Activated CD8-positive, alpha-beta T cell treated with anti-CD3 and anti-CD28 coated beads, Interleukin-2, amount 10 ng/mL, durations not matched to agents 7 days and 5 days (primary cell): ENCODE measurements at regions not wholly inside any gene's neighbourhood (a gene's known extent, or its start where the extent isn't known, plus 50 kb on each side); places are given as distances from the start of the nearest gene placed in this dataset.

Experiments
- ATAC-seq: fragments of 150-1000 bp; cut with Tn5 transposase; one replicate; pipeline ENCODE4 v1.10.0; 2021; ENCODE audit warnings: moderate library complexity
- CTCF ChIA-PET: fragments of 350-600 bp; sonication (Branson Sonifier 250); formaldehyde crosslinking; loops from one replicate; lab custom pipeline; 2021; ENCODE audit warnings: antibody characterized with exemption; lab: Charles Lee
- POLR2A ChIA-PET: fragments of 350-600 bp; sonication (Branson Sonifier 250); formaldehyde crosslinking; loops from one replicate; lab custom pipeline; 2021; ENCODE audit warnings: antibody characterized with exemption; lab: Charles Lee
- DNase-seq: peaks from one replicate; pipeline ENCODE4 v3.0.0-alpha.2; 2020
- H3K27ac Mint-ChIP-seq: one replicate; pipeline ENCODE4 v1.8.0; 2021; ENCODE audit warnings: mild to moderate bottlenecking, mixed read lengths
- H3K27me3 Mint-ChIP-seq: one replicate; pipeline ENCODE4 v1.8.0; 2021; ENCODE audit warnings: low read depth, mixed read lengths
- H3K36me3 Mint-ChIP-seq: one replicate; pipeline ENCODE4 v1.8.0; 2021; ENCODE audit warnings: low read depth, mixed read lengths
- H3K4me1 Mint-ChIP-seq: one replicate; pipeline ENCODE4 v1.8.0; 2021; ENCODE audit warnings: low read depth, mixed read lengths
- H3K4me3 Mint-ChIP-seq: one replicate; pipeline ENCODE4 v1.8.0; 2021; ENCODE audit warnings: mild to moderate bottlenecking, mixed read lengths
- H3K9me3 Mint-ChIP-seq: one replicate; pipeline ENCODE4 v1.8.0; 2022; ENCODE audit warnings: mixed read lengths; ENCODE audit not compliant: insufficient read depth

- H3K27me3 Mint-ChIP-seq, result no peaks in the 10 kb centered on the region
- no peaks in the 10 kb centered on the region for H3K4me1 Mint-ChIP-seq
Observed at GRCh38 chr7:49279891-49280290, 355.5 kb downstream of the CDC14C start.

DNA sequence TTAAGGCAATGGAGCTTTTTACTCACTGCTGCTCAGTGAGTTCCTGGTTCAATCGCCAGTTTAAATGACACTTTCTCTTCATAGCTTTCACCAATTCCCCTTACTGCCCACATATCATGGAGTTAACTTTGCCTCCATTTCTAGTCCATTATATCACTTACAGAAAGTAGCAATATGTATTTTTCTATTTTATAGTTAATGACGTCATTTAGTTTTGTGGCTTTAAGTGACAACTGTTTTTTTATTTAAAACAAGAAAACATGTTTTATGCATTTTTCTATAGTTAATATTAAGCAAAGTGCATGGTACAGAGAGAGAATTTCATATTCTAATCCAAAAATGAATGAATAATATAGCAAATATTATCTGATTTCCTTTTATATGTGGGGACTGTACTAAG, 363.3 kb downstream of the CDC14C start:
- Mint-ChIP-seq H3K27ac (no peak overlapping the region), H3K27me3 (no peaks in the 10 kb centered on the region), H3K4me1 (no peaks in the 10 kb centered on the region), H3K36me3 (no peaks in the 10 kb centered on the region), H3K4me3 (no peak overlapping the region), H3K9me3 (no peaks in the 10 kb centered on the region)
- CTCF ChIA-PET, result no interaction called here
- POLR2A ChIA-PET, result no interaction called here
- ATAC-seq (no peak), DNase-seq (no peak)

More at GRCh38 chr7:49279891-49280290, 355.5 kb downstream of the CDC14C start:
- H3K4me3 Mint-ChIP-seq, result no peak overlapping the region
- POLR2A ChIA-PET, result no interaction called here
- H3K27ac Mint-ChIP-seq, result no peak overlapping the region
- no peaks in the 10 kb centered on the region for H3K36me3 Mint-ChIP-seq
- CTCF ChIA-PET, result no interaction called here
- DNase-seq (no peak), ATAC-seq (no peak)
- no peaks in the 10 kb centered on the region for H3K9me3 Mint-ChIP-seq

DNA sequence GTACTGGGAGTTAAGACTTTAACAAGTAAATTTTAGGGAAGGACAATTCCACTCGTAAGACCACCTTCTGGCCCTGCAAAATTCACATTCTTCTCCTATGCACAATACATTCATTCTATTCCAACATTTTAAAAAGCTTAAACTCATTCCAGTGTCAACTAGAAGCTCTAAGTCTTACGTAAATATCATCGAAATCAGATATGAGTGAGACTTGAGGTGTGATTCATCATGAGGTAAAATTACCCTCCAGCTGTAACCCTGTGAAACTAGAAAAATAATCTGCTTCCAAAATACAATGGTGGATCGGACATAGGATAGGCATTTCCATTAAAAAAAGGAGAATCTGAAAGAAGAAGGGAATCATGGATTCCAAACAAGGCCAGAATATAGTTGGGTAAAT, 370.3 kb downstream of the CDC14C start:
- H3K36me3 Mint-ChIP-seq, result no peaks in the 10 kb centered on the region
- no peak overlapping the region for H3K27ac Mint-ChIP-seq
- CTCF ChIA-PET, result interaction anchor here (0.5 kb wide), 1 partner anchor 567 kb away, joined by 4 read pairs; no protein-coding TSS in a partner anchor
- DNase-seq (no peak), ATAC-seq (no peak)
- POLR2A ChIA-PET, result no interaction called here
- H3K4me1 Mint-ChIP-seq, result no peaks in the 10 kb centered on the region
- no peak overlapping the region for H3K4me3 Mint-ChIP-seq
- H3K27me3 Mint-ChIP-seq, result no peaks in the 10 kb centered on the region
- peaks cover 3% of the 10 kb centered on the region for H3K9me3 Mint-ChIP-seq

GRCh38 chr7:49295146-49295545, 370.8 kb downstream of the CDC14C start:
- H3K9me3 Mint-ChIP-seq, result peaks cover 4% of the 10 kb centered on the region
- ChIA-PET CTCF (interaction anchor here (0.5 kb wide), 1 partner anchor 568 kb away, joined by 4 read pairs; no protein-coding TSS in a partner anchor), POLR2A (no interaction called here)
- DNase-seq (no peak), ATAC-seq (no peak)
- no peak overlapping the region for H3K4me3 Mint-ChIP-seq
- H3K4me1 Mint-ChIP-seq, result no peaks in the 10 kb centered on the region
- no peaks in the 10 kb centered on the region for H3K27me3 Mint-ChIP-seq
- no peaks in the 10 kb centered on the region for H3K36me3 Mint-ChIP-seq
- H3K27ac Mint-ChIP-seq, result no peak overlapping the region

GRCh38 chr7:49297958-49298357, 373.6 kb downstream of the CDC14C start:
- Mint-ChIP-seq H3K4me1 (no peaks in the 10 kb centered on the region), H3K36me3 (no peaks in the 10 kb centered on the region), H3K4me3 (no peak overlapping the region), H3K27ac (no peak overlapping the region), H3K27me3 (no peaks in the 10 kb centered on the region), H3K9me3 (peaks cover 4% of the 10 kb centered on the region)
- no peak for ATAC-seq
- ChIA-PET CTCF (no interaction called here), POLR2A (no interaction called here)
- DNase-seq, result no peak

DNA sequence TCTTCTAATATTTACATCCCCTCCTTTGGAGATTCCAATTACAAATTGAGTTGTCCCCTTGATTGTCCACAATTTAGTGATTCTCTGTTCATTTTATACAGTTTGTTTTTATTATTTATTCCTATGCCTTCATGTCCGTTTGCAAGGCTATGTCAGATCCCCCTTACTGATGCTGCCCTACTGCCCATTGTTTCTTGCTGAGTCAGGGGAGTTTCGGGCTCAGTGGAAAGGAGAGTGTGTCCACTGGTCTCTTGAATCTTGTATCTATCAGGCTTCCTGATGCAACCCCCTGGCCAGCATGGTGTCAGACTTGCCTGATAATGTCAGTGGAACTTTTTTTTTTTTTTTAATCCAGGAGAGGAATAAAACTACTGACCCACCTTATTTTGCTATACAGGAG, 384.4 kb downstream of the CDC14C start:
- ATAC-seq (no peak), DNase-seq (no peak)
- H3K27me3 Mint-ChIP-seq, result no peaks in the 10 kb centered on the region
- no peaks in the 10 kb centered on the region for H3K4me1 Mint-ChIP-seq
- CTCF ChIA-PET, result no interaction called here
- peaks cover 7% of the 10 kb centered on the region for H3K9me3 Mint-ChIP-seq
- H3K27ac Mint-ChIP-seq, result no peak overlapping the region
- no peak overlapping the region for H3K4me3 Mint-ChIP-seq
- H3K36me3 Mint-ChIP-seq, result no peaks in the 10 kb centered on the region
- POLR2A ChIA-PET, result no interaction called here

GRCh38 chr7:49320083-49320482, 395.7 kb downstream of the CDC14C start:
- Mint-ChIP-seq H3K4me1 (no peaks in the 10 kb centered on the region), H3K9me3 (no peaks in the 10 kb centered on the region), H3K4me3 (no peak overlapping the region), H3K27ac (no peak overlapping the region), H3K27me3 (no peaks in the 10 kb centered on the region), H3K36me3 (no peaks in the 10 kb centered on the region)
- ATAC-seq, result no peak
- ChIA-PET CTCF (no interaction called here), POLR2A (no interaction called here)
- DNase-seq, result no peak

DNA sequence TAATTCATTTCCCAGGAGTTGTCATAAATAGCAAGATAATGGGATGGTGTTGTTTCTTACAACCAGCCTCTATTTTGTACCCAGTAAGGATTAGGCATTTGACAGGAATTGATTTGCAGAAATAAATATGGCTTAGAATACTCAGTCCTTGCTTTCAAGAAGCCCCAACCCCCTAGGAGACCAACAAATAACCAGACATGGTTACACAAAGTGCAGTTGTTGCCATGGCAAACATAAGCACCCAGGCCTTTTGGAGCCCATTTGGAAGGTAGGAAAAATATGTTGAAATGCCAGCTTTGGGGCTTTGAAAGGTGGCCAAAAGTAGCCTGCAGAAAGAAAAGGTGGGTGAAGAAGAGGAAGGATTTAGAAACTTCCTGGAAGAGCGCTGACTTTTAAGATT, 397.5 kb downstream of the CDC14C start:
- Mint-ChIP-seq H3K27ac (no peak overlapping the region), H3K9me3 (peaks cover 6% of the 10 kb centered on the region), H3K4me1 (no peaks in the 10 kb centered on the region), H3K36me3 (no peaks in the 10 kb centered on the region), H3K4me3 (no peak overlapping the region), H3K27me3 (no peaks in the 10 kb centered on the region)
- DNase-seq (no peak), ATAC-seq (no peak)
- ChIA-PET CTCF (no interaction called here), POLR2A (no interaction called here)

DNA sequence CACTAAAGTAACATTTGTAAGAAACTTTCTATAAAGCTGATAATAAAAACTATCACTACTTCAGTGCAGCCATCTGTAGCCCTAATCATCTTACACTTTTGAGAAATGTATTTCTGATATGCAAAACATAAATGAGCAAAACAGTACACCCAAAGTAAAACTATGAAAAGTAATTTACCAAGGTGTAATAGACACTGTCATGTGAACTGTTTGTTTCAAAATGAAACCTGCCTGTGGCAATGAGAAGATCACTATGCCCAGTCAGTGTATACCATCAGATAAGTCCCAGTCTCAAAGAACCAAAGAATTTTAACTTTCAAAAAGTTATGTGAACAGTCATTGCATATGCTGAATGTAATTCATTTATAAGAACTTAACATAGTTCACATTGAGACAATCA, 398.1 kb downstream of the CDC14C start:
- Mint-ChIP-seq H3K4me1 (no peaks in the 10 kb centered on the region), H3K27ac (no peak overlapping the region), H3K27me3 (no peaks in the 10 kb centered on the region), H3K9me3 (peaks cover 6% of the 10 kb centered on the region), H3K4me3 (no peak overlapping the region), H3K36me3 (no peaks in the 10 kb centered on the region)
- DNase-seq (no peak), ATAC-seq (no peak)
- CTCF ChIA-PET, result no interaction called here
- POLR2A ChIA-PET, result no interaction called here

- Mint-ChIP-seq H3K27me3 (no peaks in the 10 kb centered on the region), H3K4me1 (no peaks in the 10 kb centered on the region), H3K4me3 (no peak overlapping the region), H3K27ac (no peak overlapping the region), H3K36me3 (no peaks in the 10 kb centered on the region), H3K9me3 (peaks cover 6% of the 10 kb centered on the region)
- DNase-seq, result no peak
- no peak for ATAC-seq
- ChIA-PET CTCF (no interaction called here), POLR2A (no interaction called here)
Observed at GRCh38 chr7:49324040-49324439, 399.7 kb downstream of the CDC14C start.

- H3K4me1 Mint-ChIP-seq, result no peaks in the 10 kb centered on the region
- peaks cover 6% of the 10 kb centered on the region for H3K9me3 Mint-ChIP-seq
- ChIA-PET CTCF (no interaction called here), POLR2A (no interaction called here)
- ATAC-seq (no peak), DNase-seq (no peak)
- no peaks in the 10 kb centered on the region for H3K36me3 Mint-ChIP-seq
- H3K27ac Mint-ChIP-seq, result no peak overlapping the region
- H3K27me3 Mint-ChIP-seq, result no peaks in the 10 kb centered on the region
- H3K4me3 Mint-ChIP-seq, result no peak overlapping the region
Observed at GRCh38 chr7:49324707-49325106, 400.4 kb downstream of the CDC14C start.

GRCh38 chr7:49325571-49325970, 401.2 kb downstream of the CDC14C start:
- Mint-ChIP-seq H3K4me3 (no peak overlapping the region), H3K27ac (no peak overlapping the region), H3K27me3 (no peaks in the 10 kb centered on the region), H3K36me3 (no peaks in the 10 kb centered on the region), H3K9me3 (peaks cover 6% of the 10 kb centered on the region), H3K4me1 (no peaks in the 10 kb centered on the region)
- no peak for ATAC-seq
- no peak for DNase-seq
- CTCF ChIA-PET, result no interaction called here
- POLR2A ChIA-PET, result no interaction called here

DNA sequence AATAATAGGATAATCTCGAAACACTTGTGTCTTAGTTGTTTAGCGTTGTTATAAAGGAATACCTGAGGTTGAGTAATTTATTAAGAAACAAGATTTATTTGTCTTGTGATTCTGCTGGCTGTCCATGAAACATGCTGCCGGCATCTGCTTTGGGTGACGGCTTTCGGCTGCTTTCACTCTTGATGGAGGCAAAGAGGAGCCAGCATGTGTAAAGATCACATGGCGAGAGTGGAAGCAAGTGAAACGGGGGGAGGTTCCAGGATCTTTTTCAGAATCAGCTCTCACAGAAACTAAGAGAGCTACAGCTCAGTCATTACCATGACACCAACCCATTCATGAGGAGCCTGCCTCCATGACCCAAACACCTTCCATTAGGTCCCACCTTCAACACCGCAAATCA, 402.8 kb downstream of the CDC14C start:
- ChIA-PET CTCF (no interaction called here), POLR2A (no interaction called here)
- no peaks in the 10 kb centered on the region for H3K27me3 Mint-ChIP-seq
- H3K4me3 Mint-ChIP-seq, result no peak overlapping the region
- no peak for DNase-seq
- ATAC-seq, result no peak
- no peak overlapping the region for H3K27ac Mint-ChIP-seq
- no peaks in the 10 kb centered on the region for H3K36me3 Mint-ChIP-seq
- peaks cover 6% of the 10 kb centered on the region for H3K9me3 Mint-ChIP-seq
- no peaks in the 10 kb centered on the region for H3K4me1 Mint-ChIP-seq
